Keratinocyte (primary cell): ENCODE measurements at regions not wholly inside any gene's neighbourhood (a gene's known extent, or its start where the extent isn't known, plus 50 kb on each side); places are given as distances from the start of the nearest gene placed in this dataset.

ENCODE experiments used
- DNase-seq: peaks from one replicate; pipeline ENCODE4 v3.0.0-alpha.2; 2011; ENCODE audit warnings: low read depth, missing footprints, low spot score
- FAIRE-seq: peaks from 2 replicates; lab custom pipeline; 2011; peaks lifted over from hg19 to GRCh38; lab: Jason Lieb, UNC
- H2AFZ ChIP-seq: 2 replicates; pipeline ENCODE4 v1.6.0; 2012; ENCODE audit warnings: low read length, control low read depth, inconsistent platforms; ENCODE audit not compliant: control insufficient read depth
- H3K27ac ChIP-seq: 2 replicates; pipeline ENCODE4 v1.5.1; 2011; ENCODE audit warnings: low read length; ENCODE audit not compliant: control insufficient read depth, insufficient read depth
- H3K27me3 ChIP-seq: 3 replicates; pipeline ENCODE4 v1.6.0; 2011; ENCODE audit warnings: low read length; ENCODE audit not compliant: control insufficient read depth, insufficient read depth; ENCODE audit errors: extremely low read depth
- H3K36me3 ChIP-seq, 2 experiments: 2 replicates in 1 of 2; 3 replicates in 1 of 2; pipeline ENCODE4 v1.5.1; 2011; ENCODE audit warnings: low read length in 2 of 2, mild to moderate bottlenecking in 1 of 2; ENCODE audit not compliant: control insufficient read depth in 2 of 2, insufficient read depth in 2 of 2; ENCODE audit errors: extremely low read depth in 1 of 2
- H3K4me1 ChIP-seq: 3 replicates; pipeline ENCODE4 v1.5.1; 2011; ENCODE audit warnings: low read length; ENCODE audit not compliant: control insufficient read depth, insufficient read depth; ENCODE audit errors: extremely low read depth
- H3K4me2 ChIP-seq: 3 replicates; pipeline ENCODE4 v1.6.0; 2011; ENCODE audit warnings: low read depth, low read length; ENCODE audit not compliant: control insufficient read depth, insufficient read depth; ENCODE audit errors: extremely low read depth
- H3K4me3 ChIP-seq, 3 experiments: fragments of 200-600 bp in 1 of 3; sonication (generic) in 1 of 3; 2 replicates in 2 of 3; 3 replicates in 1 of 3; pipeline ENCODE4 v1.5.1; 2011 to 2016; ENCODE audit warnings: low read length in 3 of 3, mild to moderate bottlenecking in 3 of 3, control low read depth in 2 of 3, inconsistent platforms in 1 of 3, low read depth in 1 of 3, mixed read lengths in 1 of 3, mixed run types in 1 of 3, moderate library complexity in 1 of 3; ENCODE audit not compliant: control insufficient read depth in 2 of 3, insufficient read depth in 2 of 3; ENCODE audit errors: extremely low read depth in 1 of 3
- H3K79me2 ChIP-seq: 2 replicates; pipeline ENCODE4 v1.6.0; 2012; ENCODE audit warnings: low read length; ENCODE audit not compliant: control insufficient read depth, insufficient read depth
- H3K9ac ChIP-seq: 3 replicates; pipeline ENCODE4 v1.6.0; 2011; ENCODE audit warnings: low read length; ENCODE audit not compliant: control insufficient read depth, insufficient read depth; ENCODE audit errors: extremely low read depth
- H3K9me1 ChIP-seq: 3 replicates; pipeline ENCODE4 v1.6.0; 2011; ENCODE audit warnings: low read length; ENCODE audit not compliant: control insufficient read depth, insufficient read depth; ENCODE audit errors: extremely low read depth
- H3K9me3 ChIP-seq: 2 replicates; pipeline ENCODE4 v1.5.1; 2012; ENCODE audit warnings: low read depth, low read length; ENCODE audit not compliant: control insufficient read depth
- H4K20me1 ChIP-seq: 3 replicates; pipeline ENCODE4 v1.6.0; 2011; ENCODE audit warnings: low read length; ENCODE audit not compliant: control insufficient read depth, insufficient read depth; ENCODE audit errors: extremely low read depth
- CTCF ChIP-seq, 3 experiments: IDR thresholded peaks in 1 of 3; conservative IDR thresholded peaks in 1 of 3; optimal IDR thresholded peaks in 1 of 3; 2 replicates in 2 of 3; 3 replicates in 1 of 3; pipeline versions ENCODE3 to v1.5.1; 2011; ENCODE audit warnings: low read length in 3 of 3, mild to moderate bottlenecking in 3 of 3, moderate library complexity in 2 of 3, control low read depth in 1 of 3, inconsistent platforms in 1 of 3; ENCODE audit not compliant: insufficient read depth in 2 of 3; ENCODE audit errors: extremely low read depth in 1 of 3
- EZH2 ChIP-seq: IDR thresholded peaks from one replicate; pipeline ENCODE4 v1.6.1; 2012; ENCODE audit warnings: inconsistent platforms, mild to moderate bottlenecking, low read length, moderate library complexity
- dilution Hi-C: fragments of 300-500 bp; cut with MboI; formaldehyde crosslinking; loops from one replicate; pipeline ENCODE4 v1.7.0; 2020; ENCODE audit warnings: low sequenced_read_pairs; ENCODE audit not compliant: extremely low pct_ligation_motif_present

- Histone ChIP-seq H3K27me3 (no peaks in the 10 kb centered on the region), H3K4me2 (no peak overlapping the region), H3K36me3 (no peaks in the 10 kb centered on the region), H3K4me1 (no peaks in the 10 kb centered on the region), H2AFZ (no peak overlapping the region), H3K27ac (no peak overlapping the region), H3K9me1 (no peaks in the 10 kb centered on the region), H3K9ac (no peak overlapping the region), H3K9me3 (peaks cover 4% of the 10 kb centered on the region), H3K79me2 (no peaks in the 10 kb centered on the region), H3K4me3 (no peak overlapping the region), H4K20me1 (no peaks in the 10 kb centered on the region)
- dilution Hi-C loops = no loop called here
- TF ChIP-seq EZH2 (no peak), CTCF (optimal IDR thresholded peaks at IDR 0.05 in 1 of 3, IDR thresholded peaks at IDR 0.05 in 1 of 3, conservative IDR thresholded peaks at IDR 0.05 in 1 of 3; ENCODE audit: extremely low read depth in 1 of 3, insufficient read depth in 2 of 3, low read length in 3 of 3) (no peak)
- FAIRE-seq (no peak), DNase-seq (no peak)
Observed at GRCh38 chr22:49147171-49147570, 680.5 kb downstream of the BRD1 start.

GRCh38 chr22:49146511-49146910 is 681.2 kb downstream of the BRD1 start:
- peaks cover 6% of the 10 kb centered on the region for H3K9me3 ChIP-seq
- no peaks in the 10 kb centered on the region for H3K79me2 ChIP-seq
- no peak overlapping the region for H2AFZ ChIP-seq
- FAIRE-seq (no peak), DNase-seq (no peak)
- no peaks in the 10 kb centered on the region for H3K36me3 ChIP-seq
- dilution Hi-C loops = no loop called here
- TF ChIP-seq EZH2 (no peak), CTCF (optimal IDR thresholded peaks at IDR 0.05 in 1 of 3, IDR thresholded peaks at IDR 0.05 in 1 of 3, conservative IDR thresholded peaks at IDR 0.05 in 1 of 3; ENCODE audit: extremely low read depth in 1 of 3, insufficient read depth in 2 of 3, low read length in 3 of 3) (no peak)
- no peak overlapping the region for H3K4me2 ChIP-seq
- H3K4me1 ChIP-seq = no peaks in the 10 kb centered on the region
- H3K9me1 ChIP-seq = no peaks in the 10 kb centered on the region
- H4K20me1 ChIP-seq = no peaks in the 10 kb centered on the region
- no peak overlapping the region for H3K4me3 ChIP-seq
- no peak overlapping the region for H3K9ac ChIP-seq
- no peaks in the 10 kb centered on the region for H3K27me3 ChIP-seq
- H3K27ac ChIP-seq = no peak overlapping the region
